Osteocyte (in vitro differentiated cells): ENCODE measurements at regions not wholly inside any gene's neighbourhood (a gene's known extent, or its start where the extent isn't known, plus 50 kb on each side); places are given as distances from the start of the nearest gene placed in this dataset.
A peak's percentile ranks its signal among the peaks of the same experiment; 100 is the strongest.

Experiments
- DNase-seq: peaks from one replicate; pipeline ENCODE4 v3.0.0; 2021; ENCODE audit warnings: mixed read lengths; ENCODE audit not compliant: unreplicated experiment; ENCODE audit errors: extremely low spot score
- H3K27ac Mint-ChIP-seq: one replicate; pipeline ENCODE4 v1.8.0; 2021; ENCODE audit warnings: mild to moderate bottlenecking, mixed read lengths; ENCODE audit not compliant: unreplicated experiment
- H3K27me3 Mint-ChIP-seq: one replicate; pipeline ENCODE4 v1.8.0; 2021; ENCODE audit warnings: mixed read lengths; ENCODE audit not compliant: unreplicated experiment
- H3K36me3 Mint-ChIP-seq: one replicate; pipeline ENCODE4 v1.8.0; 2021; ENCODE audit warnings: mixed read lengths; ENCODE audit not compliant: unreplicated experiment
- H3K4me1 Mint-ChIP-seq: one replicate; pipeline ENCODE4 v1.8.0; 2021; ENCODE audit warnings: mixed read lengths; ENCODE audit not compliant: unreplicated experiment
- H3K4me3 Mint-ChIP-seq: one replicate; pipeline ENCODE4 v1.8.0; 2021; ENCODE audit warnings: mild to moderate bottlenecking, moderate library complexity, mixed read lengths; ENCODE audit not compliant: unreplicated experiment
- H3K9me3 Mint-ChIP-seq: one replicate; pipeline ENCODE4 v1.8.0; 2021; ENCODE audit warnings: mixed read lengths; ENCODE audit not compliant: unreplicated experiment
- CTCF ChIP-seq: fragments of 200-600 bp; sonication (generic); IDR thresholded peaks from 2 replicates; pipeline ENCODE4 v1.5.0; 2021; ENCODE audit warnings: antibody characterized with exemption, mild to moderate bottlenecking, moderate library complexity

GRCh38 chr4:184269879-184270430 lies 52.3 kb upstream of the ENPP6 start:
- Mint-ChIP-seq H3K4me3 (no peak overlapping the region), H3K27me3 (no peaks in the 10 kb centered on the region), H3K9me3 (no peaks in the 10 kb centered on the region), H3K4me1 (peaks cover 20% of the 10 kb centered on the region), H3K36me3 (no peaks in the 10 kb centered on the region), H3K27ac (no peak overlapping the region)
- DNase-seq = peak; percentile 53
- no peak for TF ChIP-seq CTCF

- Mint-ChIP-seq H3K9me3 (no peaks in the 10 kb centered on the region), H3K4me1 (peaks cover 20% of the 10 kb centered on the region), H3K4me3 (peak overlapping the region; percentile 69)
These were observed 51.0 kb upstream of the ENPP6 start for GRCh38 chr4:184268584-184269160.

GRCh38 chr4:184267673-184268583 lies 50.3 kb upstream of the ENPP6 start:
- H3K9me3 Mint-ChIP-seq = no peaks in the 10 kb centered on the region
- no peak for TF ChIP-seq CTCF
- H3K4me3 Mint-ChIP-seq = peak overlapping the region; percentile 69
- H3K36me3 Mint-ChIP-seq = no peaks in the 10 kb centered on the region
- peak overlapping the region; percentile 90 for H3K27ac Mint-ChIP-seq
- no peaks in the 10 kb centered on the region for H3K27me3 Mint-ChIP-seq
- peak; percentile 63 for DNase-seq
- H3K4me1 Mint-ChIP-seq = peaks cover 20% of the 10 kb centered on the region

More at GRCh38 chr4:184268584-184269160, 51.0 kb upstream of the ENPP6 start:
- H3K27ac Mint-ChIP-seq = peak overlapping the region; percentile 90
- DNase-seq = no peak
- TF ChIP-seq CTCF = peak; percentile 31
- H3K36me3 Mint-ChIP-seq = no peaks in the 10 kb centered on the region
- H3K27me3 Mint-ChIP-seq = no peaks in the 10 kb centered on the region
